HepG2 (cell line): ENCODE measurements at regions not wholly inside any gene's neighbourhood (a gene's known extent, or its start where the extent isn't known, plus 50 kb on each side); places are given as distances from the start of the nearest gene placed in this dataset.
"Not testable (repeated sequence)": the region's sequence is repeated elsewhere in the genome, so short reads cannot be mapped to it uniquely, and the experiment has no call there.

ENCODE experiments used
- ATAC-seq: fragments of 200-7000 bp; cut with Tn5 transposase; 3 replicates; pipeline ENCODE4 v1.9.1; 2020; ENCODE audit warnings: mild to moderate bottlenecking, moderate library complexity
- BruUV-seq: library from RNA; stranded (reverse); fragments of 400-500 nt; replicated peaks from 2 replicates; lab custom pipeline; 2021; lab: Mats Ljungman, UMichigan
- CTCF ChIA-PET: fragments of 300-600 bp; formaldehyde crosslinking; extraction: SDS; loops from one replicate; lab custom pipeline; 2021; ENCODE audit warnings: low total read pairs, inconsistent platforms, low intra/inter-chr PET ratio; lab: Yijun Ruan, JAX
- POLR2A ChIA-PET: fragments of 350-600 bp; sonication (Branson Sonifier 250); formaldehyde crosslinking; loops from one replicate; lab custom pipeline; 2020; ENCODE audit warnings: antibody characterized with exemption, inconsistent platforms; lab: Yijun Ruan, JAX
- DNase-seq: peaks from one replicate; pipeline ENCODE4 v3.0.0-alpha.2; 2015; ENCODE audit warnings: low spot score
- FAIRE-seq: peaks from 3 replicates; lab custom pipeline; 2011; peaks lifted over from hg19 to GRCh38; lab: Jason Lieb, UNC
- H2AFZ ChIP-seq: one replicate; pipeline ENCODE4 v1.6.1; 2011; ENCODE audit warnings: low read length, inconsistent platforms
- H3K27ac ChIP-seq: fragments of 300-600 bp; 3 replicates; pipeline ENCODE4 v1.8.0; 2011; ENCODE audit warnings: mixed run types, mild to moderate bottlenecking, mixed read lengths, low read length, inconsistent platforms; ENCODE audit not compliant: insufficient read depth; ENCODE audit errors: extremely low read length
- H3K27me3 ChIP-seq, 2 experiments: fragments of 200-600 bp in 1 of 2; 2 replicates in 1 of 2; 3 replicates in 1 of 2; pipeline versions ENCODE4 v1.6.0 to v1.8.0; 2011; ENCODE audit warnings: low read length in 2 of 2, mild to moderate bottlenecking in 2 of 2, moderate library complexity in 2 of 2, inconsistent platforms in 1 of 2; ENCODE audit not compliant: insufficient read depth in 2 of 2, control insufficient read depth in 1 of 2
- H3K36me3 ChIP-seq, 2 experiments: fragments of 200-600 bp in 1 of 2; replicated peaks in 1 of 2; 2 replicates in 1 of 2; 3 replicates in 1 of 2; pipeline versions ENCODE4 v1.5.1 to v1.8.0; 2011; ENCODE audit warnings: low read length in 2 of 2, inconsistent platforms in 1 of 2; ENCODE audit not compliant: insufficient read depth in 2 of 2, control insufficient read depth in 1 of 2
- H3K4me1 ChIP-seq: 2 replicates; pipeline ENCODE4 v1.5.1; 2012; ENCODE audit warnings: low read length, inconsistent platforms; ENCODE audit not compliant: insufficient read depth
- H3K4me2 ChIP-seq: 2 replicates; pipeline ENCODE4 v1.6.0; 2011; ENCODE audit warnings: low read depth, low read length, inconsistent platforms
- H3K4me3 ChIP-seq, 3 experiments: fragments of 200-600 bp in 1 of 3; sonication (generic), shearing (Covaris generic) in 1 of 3; replicated peaks in 1 of 3; 2 replicates each; pipeline ENCODE4 v1.5.1; 2011 to 2016; ENCODE audit warnings: low read length in 3 of 3, inconsistent platforms in 2 of 3, low read depth in 2 of 3, mild to moderate bottlenecking in 2 of 3, control low read depth in 1 of 3, mixed read lengths in 1 of 3; ENCODE audit not compliant: insufficient read depth in 1 of 3
- H3K79me2 ChIP-seq: one replicate; pipeline ENCODE4 v1.6.1; 2011; ENCODE audit warnings: low read length, inconsistent platforms; ENCODE audit not compliant: insufficient read depth
- H3K9ac ChIP-seq: 2 replicates; pipeline ENCODE4 v1.6.0; 2011; ENCODE audit warnings: mild to moderate bottlenecking, low read depth, low read length, inconsistent platforms; ENCODE audit not compliant: insufficient read depth
- H3K9me3 ChIP-seq: 2 replicates; pipeline ENCODE4 v1.5.1; 2012; ENCODE audit warnings: mild to moderate bottlenecking, low read length
- H4K20me1 ChIP-seq: 2 replicates; pipeline ENCODE4 v1.6.0; 2011; ENCODE audit warnings: inconsistent platforms, mild to moderate bottlenecking, low read length, moderate library complexity; ENCODE audit not compliant: insufficient read depth
- REST ChIP-seq, 2 experiments: IDR thresholded peaks; 2 replicates each; pipeline ENCODE4 v1.6.1; 2011 to 2012; ENCODE audit warnings: low read length in 2 of 2, borderline replicate concordance in 1 of 2, low read depth in 1 of 2, mild to moderate bottlenecking in 1 of 2, moderate library complexity in 1 of 2
- TAF1 ChIP-seq: sonication (generic); formaldehyde crosslinking; IDR thresholded peaks from 2 replicates; pipeline ENCODE4 v1.4.0; 2020; ENCODE audit warnings: missing genetic modification reagents
- TRIM24 ChIP-seq: sonication (generic); formaldehyde crosslinking; IDR thresholded peaks from 2 replicates; pipeline ENCODE4 v1.8.0; 2022; ENCODE audit warnings: mild to moderate bottlenecking, missing genetic modification reagents
- ZNF121 ChIP-seq: sonication (generic); formaldehyde crosslinking; IDR thresholded peaks from 2 replicates; pipeline ENCODE4 v1.5.0; 2020; ENCODE audit warnings: mild to moderate bottlenecking, missing genetic modification reagents
- WGBS: methylation state at CpG from one replicate; pipeline ENCODE4 v1.1.6; 2017; ENCODE audit warnings: low lambda C conversion rate; 5-methylcytosine and 5-hydroxymethylcytosine counted together
- in situ Hi-C: cut with HindIII; loops from 2 replicates; pipeline ENCODE4 v1.10.0; 2017; ENCODE audit warnings: low pct_unique_long_range_greater_than_20kb; ENCODE audit not compliant: extremely low pct_ligation_motif_present
- intact Hi-C: fragments of 100-400 bp; cut with micrococcal nuclease; formaldehyde crosslinking; loops from one replicate; pipeline ENCODE4 v1.10.0; 2022; ENCODE audit not compliant: unreplicated experiment
- TF ChIP-seq, protein P1 (sequence below): sonication (generic); formaldehyde crosslinking; IDR thresholded peaks from 2 replicates; pipeline ENCODE4 v1.4.0; 2020; ENCODE audit warnings: missing genetic modification reagents, borderline replicate concordance

DNA sequence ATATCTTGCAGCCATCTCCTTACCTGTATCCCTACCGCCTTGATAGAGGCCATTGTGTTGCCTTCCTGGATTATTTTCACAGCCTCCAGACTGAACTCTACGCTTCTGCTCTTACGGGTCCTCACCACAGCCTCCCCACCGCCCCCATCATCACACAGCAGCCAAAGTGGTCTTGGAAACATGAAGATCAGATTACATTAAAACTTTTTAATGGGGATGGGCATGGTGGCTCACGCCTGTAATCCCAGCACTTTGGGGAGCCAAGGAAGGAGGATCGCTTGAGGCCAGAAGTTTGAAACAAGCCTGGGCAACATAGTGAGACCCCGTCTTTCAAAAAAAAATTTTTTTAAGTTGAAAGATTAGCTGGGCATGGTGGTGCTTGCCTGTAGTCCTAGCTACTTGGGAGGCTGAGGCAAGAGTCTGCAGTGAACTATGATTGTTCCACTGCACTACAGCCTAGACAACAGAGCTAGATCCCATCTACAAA, 150.5 kb downstream of the NPIPB5 start:
- no peak overlapping the region for H3K4me2 ChIP-seq
- H3K9me3 ChIP-seq: no peaks in the 10 kb centered on the region
- FAIRE-seq: no peak
- peaks cover 0 to 54% of the 10 kb centered on the region in 2 experiments; a peak in 4 of 5 replicates for H3K27me3 ChIP-seq
- H3K4me1 ChIP-seq: no peaks in the 10 kb centered on the region
- no peaks in the 10 kb centered on the region for H3K36me3 ChIP-seq
- ATAC-seq: no peak
- 21% methylated on average over 7 of the region's 7 CpGs for WGBS
- BruUV-seq: no TSS peak
- no peak overlapping the region for H3K9ac ChIP-seq
- TF ChIP-seq TAF1 (CRISPR knock-in tag): 0 out of 2 replicates have a peak, but pooled peaks have one; percentile 19
- no peak for TF ChIP-seq TRIM24 (CRISPR knock-in tag)
- TF ChIP-seq ZNF121 (CRISPR knock-in tag): 0 out of 2 replicates have a peak, but pooled peaks have one; percentile 10
- no peak for TF ChIP-seq REST (IDR thresholded peaks at IDR 0.05; ENCODE audit: borderline replicate concordance in 1 of 2, low read depth in 1 of 2, low read length in 2 of 2)
- TF ChIP-seq, protein P1, sequence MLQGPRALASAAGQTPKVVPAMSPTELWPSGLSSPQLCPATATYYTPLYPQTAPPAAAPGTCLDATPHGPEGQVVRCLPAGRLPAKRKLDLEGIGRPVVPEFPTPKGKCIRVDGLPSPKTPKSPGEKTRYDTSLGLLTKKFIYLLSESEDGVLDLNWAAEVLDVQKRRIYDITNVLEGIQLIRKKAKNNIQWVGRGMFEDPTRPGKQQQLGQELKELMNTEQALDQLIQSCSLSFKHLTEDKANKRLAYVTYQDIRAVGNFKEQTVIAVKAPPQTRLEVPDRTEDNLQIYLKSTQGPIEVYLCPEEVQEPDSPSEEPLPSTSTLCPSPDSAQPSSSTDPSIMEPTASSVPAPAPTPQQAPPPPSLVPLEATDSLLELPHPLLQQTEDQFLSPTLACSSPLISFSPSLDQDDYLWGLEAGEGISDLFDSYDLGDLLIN (CRISPR knock-in tag): no peak
- intact Hi-C loops (no loop called here), in situ Hi-C loops (no loop called here)
- no peak for DNase-seq
- ChIA-PET POLR2A (no interaction called here), CTCF (no interaction called here)
- H4K20me1 ChIP-seq: no peaks in the 10 kb centered on the region
- H2AFZ ChIP-seq: no peak overlapping the region
- no peak overlapping the region for H3K27ac ChIP-seq
- H3K4me3 ChIP-seq: no peak overlapping the region
- H3K79me2 ChIP-seq: no peaks in the 10 kb centered on the region

GRCh38 chr16:22662958-22663357, 151.0 kb upstream of the HS3ST2 start:
- DNase-seq, H3K9me3 ChIP-seq, H4K20me1 ChIP-seq, CTCF ChIA-PET, BruUV-seq, H3K4me2 ChIP-seq, H3K36me3 ChIP-seq, POLR2A ChIA-PET, H3K4me1 ChIP-seq, intact Hi-C loops, H2AFZ ChIP-seq, H3K4me3 ChIP-seq, in situ Hi-C loops, FAIRE-seq, H3K79me2 ChIP-seq, ATAC-seq, H3K9ac ChIP-seq, H3K27ac ChIP-seq: not testable (repeated sequence)
- peaks cover 0 to 54% of the 10 kb centered on the region in 2 experiments; a peak in 4 of 5 replicates for H3K27me3 ChIP-seq
- under 1% methylated on average over 1 of the region's 1 CpG for WGBS
